Natural killer cell (primary cell): ENCODE measurements at regions not wholly inside any gene's neighbourhood (a gene's known extent, or its start where the extent isn't known, plus 50 kb on each side); places are given as distances from the start of the nearest gene placed in this dataset.
A peak's percentile ranks its signal among the peaks of the same experiment; 100 is the strongest.
"Not testable (repeated sequence)": the region's sequence is repeated elsewhere in the genome, so short reads cannot be mapped to it uniquely, and the experiment has no call there.

ENCODE experiments used
- ATAC-seq, 3 donors: fragments of 150-1000 bp in 2 of 3; fragments of 200-7000 bp in 1 of 3; cut with Tn5 transposase; 1 replicate in 1 of 3; 2 replicates in 2 of 3; pipeline ENCODE4 v1.10.0; 2021; ENCODE audit warnings: mild to moderate bottlenecking in 2 of 3, moderate library complexity in 2 of 3
- DNase-seq, 2 donors: peaks; one replicate each; pipeline versions ENCODE4 v3.0.0 to v3.0.0-alpha.2; 2013 to 2021; ENCODE audit warnings: mixed read lengths in 1 of 2
- H3K27ac ChIP-seq: one replicate; pipeline ENCODE4 v1.5.1; 2013; ENCODE audit warnings: mild to moderate bottlenecking, low read length
- H3K27me3 ChIP-seq: one replicate; pipeline ENCODE4 v1.6.1; 2013; ENCODE audit warnings: low read length; ENCODE audit not compliant: control insufficient read depth, insufficient read depth
- H3K36me3 ChIP-seq: one replicate; pipeline ENCODE4 v1.6.1; 2013; ENCODE audit warnings: low read length; ENCODE audit not compliant: control insufficient read depth, insufficient read depth
- H3K4me1 ChIP-seq: one replicate; pipeline ENCODE4 v1.6.1; 2013; ENCODE audit warnings: low read length; ENCODE audit not compliant: control insufficient read depth, insufficient read depth
- H3K4me3 ChIP-seq: one replicate; pipeline ENCODE4 v1.5.1; 2013; ENCODE audit warnings: low read length
- H3K9me3 ChIP-seq: one replicate; pipeline ENCODE4 v1.6.1; 2013; ENCODE audit warnings: low read length; ENCODE audit not compliant: control insufficient read depth, insufficient read depth
- H3K27ac Mint-ChIP-seq, 2 donors: one replicate each; pipeline ENCODE4 v1.8.0; 2022; ENCODE audit warnings: mild to moderate bottlenecking in 2 of 2, mixed read lengths in 2 of 2, moderate library complexity in 1 of 2
- H3K27me3 Mint-ChIP-seq, 2 donors: one replicate each; pipeline ENCODE4 v1.8.0; 2022; ENCODE audit warnings: low read depth in 2 of 2, mixed read lengths in 2 of 2
- H3K36me3 Mint-ChIP-seq: one replicate; pipeline ENCODE4 v1.8.0; 2022; ENCODE audit warnings: mixed read lengths
- H3K4me1 Mint-ChIP-seq, 2 donors: one replicate each; pipeline ENCODE4 v1.8.0; 2022; ENCODE audit warnings: mixed read lengths in 2 of 2
- H3K4me3 Mint-ChIP-seq: one replicate; pipeline ENCODE4 v1.8.0; 2022; ENCODE audit warnings: mild to moderate bottlenecking, moderate library complexity, mixed read lengths
- H3K9me3 Mint-ChIP-seq, 2 donors: one replicate each; pipeline ENCODE4 v1.8.0; 2022; ENCODE audit warnings: mixed read lengths in 2 of 2
- WGBS: methylation state at CpG from one replicate; pipeline ENCODE4 v1.1.7; 2013; ENCODE audit warnings: missing lambda C conversion rate; ENCODE audit not compliant: insufficient coverage; 5-methylcytosine and 5-hydroxymethylcytosine counted together
- intact Hi-C: fragments of 100-400 bp; cut with micrococcal nuclease; formaldehyde crosslinking; loops from one replicate; pipeline ENCODE4 v1.14.2; 2022

- H3K4me1 Mint-ChIP-seq, H3K4me3 ChIP-seq, H3K36me3 ChIP-seq, ATAC-seq, H3K4me1 ChIP-seq, H3K27ac Mint-ChIP-seq, H3K36me3 Mint-ChIP-seq, H3K9me3 Mint-ChIP-seq, intact Hi-C loops, H3K27ac ChIP-seq, H3K27me3 Mint-ChIP-seq, H3K9me3 ChIP-seq, H3K4me3 Mint-ChIP-seq, H3K27me3 ChIP-seq: not testable (repeated sequence)
- DNase-seq, result peak in 1 of 2 donors; percentile 4
- WGBS, result no CpG with 5 or more reads among the region's 5 CpGs
Observed at GRCh38 chr5:70307064-70307463, 108.1 kb upstream of the GTF2H2C_2 start.
